Cerebellar cortex (tissue), 1 donor: ENCODE measurements at regions not wholly inside any gene's neighbourhood (a gene's known extent, or its start where the extent isn't known, plus 50 kb on each side); places are given as distances from the start of the nearest gene placed in this dataset.

Source experiments
- DNase-seq: peaks from one replicate; pipeline ENCODE4 v3.0.0-alpha.2; 2015; ENCODE audit warnings: low spot score

DNA sequence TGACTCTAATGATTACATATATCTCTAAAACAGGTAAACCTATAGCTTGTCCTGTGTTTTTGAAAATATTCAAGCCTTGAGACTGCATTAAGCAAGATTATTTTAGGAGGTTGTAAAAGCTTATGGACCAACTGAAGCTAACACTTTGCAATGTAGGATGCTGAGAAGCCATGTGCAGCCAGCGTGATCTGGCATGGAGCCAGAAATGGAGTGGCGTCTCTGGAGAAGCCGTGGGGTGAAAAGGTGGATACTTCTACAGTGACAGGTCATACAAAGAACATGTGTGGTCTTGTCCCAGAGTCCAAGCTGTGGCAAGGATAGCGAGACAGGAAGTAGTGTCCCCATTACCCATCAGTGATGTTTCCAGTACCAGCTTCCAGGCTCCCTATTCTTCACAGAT is 100.8 kb upstream of the CD180 start:
- no peak for DNase-seq

DNA sequence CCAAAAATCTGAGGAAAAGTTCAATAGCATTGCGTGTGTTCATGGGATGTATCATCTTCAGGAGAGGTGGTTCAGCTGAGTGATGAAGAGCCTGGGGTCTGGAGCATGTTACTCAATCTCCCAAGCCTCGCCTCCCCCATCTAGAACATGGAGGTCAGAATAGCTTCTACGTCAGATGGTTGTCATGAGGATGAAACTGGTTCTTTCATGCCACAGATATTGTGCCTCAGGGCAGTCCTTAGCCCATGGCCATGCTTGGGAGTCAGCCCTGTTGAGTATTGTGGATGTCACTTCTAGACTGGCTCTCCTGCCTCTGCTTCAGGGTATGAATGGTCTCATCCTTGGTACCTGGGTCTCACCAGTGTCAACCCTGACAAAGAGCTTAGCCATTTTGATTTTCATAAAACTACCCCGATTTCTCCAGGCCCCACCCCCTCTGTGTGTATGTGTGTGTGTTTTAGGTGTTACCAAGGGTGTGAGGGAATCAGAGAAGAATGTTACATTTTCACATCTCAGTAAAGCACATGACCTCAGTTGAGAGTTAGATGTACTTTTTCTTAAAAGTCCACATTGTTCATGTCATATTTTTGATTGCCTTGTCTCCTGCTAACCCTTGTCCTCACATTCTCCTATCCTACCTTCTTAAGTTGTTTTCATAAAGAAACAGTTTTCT is 97.8 kb upstream of the CD180 start:
- DNase-seq, result no peak

- no peak for DNase-seq
Observed at GRCh38 chr5:67293226-67293625, 96.6 kb upstream of the CD180 start.

DNA sequence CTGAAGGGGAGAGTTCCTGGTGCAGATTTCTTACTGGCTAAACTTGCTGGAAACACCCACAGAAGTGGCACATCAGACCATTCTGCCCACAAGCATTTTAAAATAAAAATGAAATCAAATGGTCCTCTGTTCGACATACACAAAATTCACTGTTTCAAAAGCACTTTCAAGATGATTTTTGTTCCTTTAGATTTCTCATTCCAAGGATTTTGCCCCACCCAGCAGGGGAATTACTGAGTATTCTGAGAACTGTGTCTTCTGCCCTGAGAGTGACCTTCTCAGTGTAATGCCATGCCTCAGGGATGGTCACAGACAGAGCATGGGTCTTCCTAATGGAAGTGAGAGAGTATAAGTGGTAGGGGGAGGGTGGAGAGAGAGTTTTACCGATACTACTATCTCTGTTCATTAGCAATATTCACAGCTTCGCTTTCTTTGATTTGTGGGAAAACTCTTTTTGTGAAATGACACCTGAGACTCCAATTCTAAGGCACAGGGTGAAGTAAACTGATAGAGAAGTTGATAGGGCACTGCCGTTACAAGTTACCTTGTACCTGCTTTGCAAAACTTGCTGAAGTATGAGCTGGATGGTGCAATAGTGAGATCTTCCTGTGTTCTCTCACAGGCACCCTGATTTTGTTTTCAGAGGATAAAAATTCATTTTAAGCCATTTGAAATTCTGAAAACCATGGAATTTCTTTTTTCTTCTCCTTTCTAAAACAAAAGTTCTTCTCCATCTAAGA is 95.8 kb upstream of the CD180 start:
- DNase-seq, result no peak

DNA sequence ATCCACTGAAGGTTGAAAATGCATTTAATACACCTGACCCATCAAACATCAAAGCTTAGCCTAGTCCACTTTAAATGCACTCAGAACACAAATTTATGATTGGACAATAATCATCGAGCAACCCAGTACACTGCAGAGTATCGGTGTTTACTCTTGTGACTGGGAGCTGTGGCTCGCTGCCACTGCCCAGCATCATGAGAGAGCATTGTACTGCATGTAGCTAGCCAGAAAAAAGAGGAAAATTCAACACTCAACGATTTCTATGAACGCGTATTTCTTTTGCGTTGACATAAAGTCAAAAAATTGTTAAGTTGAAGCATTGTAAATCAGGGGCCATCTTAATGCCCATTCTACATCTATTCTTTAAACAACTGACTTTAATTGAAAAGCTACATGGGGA is 95.1 kb upstream of the CD180 start:
- DNase-seq, result no peak

DNA sequence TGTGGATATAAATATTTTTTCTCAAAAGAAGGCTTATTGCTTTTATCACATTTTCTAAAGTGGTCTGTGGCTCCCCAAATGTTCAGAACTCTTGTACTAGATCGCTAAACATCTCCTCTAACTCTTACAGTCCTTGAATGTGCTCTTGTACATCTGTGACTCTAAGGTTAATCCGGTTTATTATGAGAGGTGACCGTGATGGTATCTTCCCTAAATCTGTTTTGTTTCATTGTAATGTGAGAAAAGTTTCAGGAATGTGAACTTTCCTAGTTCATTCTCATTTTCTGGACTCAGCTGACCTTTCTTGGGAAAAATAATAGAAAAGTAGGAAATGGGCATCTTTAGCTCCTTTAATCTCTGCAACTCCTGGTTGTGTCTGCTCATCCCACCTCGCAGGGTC is 94.5 kb upstream of the CD180 start:
- DNase-seq, result no peak

DNA sequence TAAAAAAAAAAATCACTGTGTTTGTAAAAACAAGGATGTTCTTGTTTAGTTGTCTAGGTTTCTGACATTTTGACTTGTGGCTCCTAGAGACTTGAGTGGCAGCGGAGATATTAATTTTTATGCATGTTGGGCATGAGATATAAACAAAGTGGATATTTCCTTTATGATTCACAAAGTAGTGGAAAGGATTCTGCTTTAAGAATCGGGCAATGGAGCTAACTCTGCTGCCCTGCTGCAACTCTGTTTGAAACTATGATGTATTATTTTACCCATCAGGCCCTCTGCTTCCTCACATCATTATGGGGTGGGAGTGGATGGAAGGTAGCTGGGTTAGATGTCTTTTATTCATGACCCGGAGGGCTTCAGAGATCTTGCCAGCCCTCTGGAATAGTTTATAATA is 94.1 kb upstream of the CD180 start:
- DNase-seq, result no peak

GRCh38 chr5:67289763-67290521 is 93.3 kb upstream of the CD180 start:
- DNase-seq, result no peak

DNA sequence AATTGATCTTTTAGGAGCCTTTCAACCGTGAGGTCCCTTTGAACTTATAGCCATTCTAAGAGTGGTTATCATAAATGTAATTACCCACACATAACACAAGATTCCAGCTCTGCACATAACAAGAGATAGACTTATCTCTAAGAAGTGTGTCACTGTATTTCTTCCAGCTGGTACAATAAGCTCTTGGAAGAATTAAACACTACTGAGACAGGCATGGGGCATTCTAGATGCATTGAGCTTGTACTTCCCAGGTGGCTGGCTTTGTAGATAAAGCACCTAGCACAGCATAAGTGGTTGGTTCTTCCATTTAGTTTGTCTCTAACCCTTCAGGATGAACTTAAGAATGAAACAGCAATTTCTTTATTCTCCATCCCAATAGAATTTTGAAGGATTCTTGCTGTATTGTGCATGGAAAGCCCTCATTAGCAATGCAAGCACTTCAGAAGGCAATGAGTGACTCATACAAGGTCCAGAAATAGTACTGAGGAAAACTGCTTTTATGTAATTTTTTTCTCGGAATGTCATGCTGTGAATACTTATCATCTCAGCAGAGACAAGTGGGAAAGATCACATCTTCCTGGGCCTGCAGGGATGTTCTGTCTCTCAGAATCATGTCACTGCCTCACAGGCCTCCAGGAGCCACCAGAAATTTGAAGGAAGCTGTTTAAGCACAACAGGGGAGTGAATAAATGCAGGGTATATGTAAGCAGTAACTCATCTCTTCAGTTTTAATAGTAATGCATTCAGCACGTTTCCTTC is 91.1 kb upstream of the CD180 start:
- DNase-seq, result peak; percentile 60

DNA sequence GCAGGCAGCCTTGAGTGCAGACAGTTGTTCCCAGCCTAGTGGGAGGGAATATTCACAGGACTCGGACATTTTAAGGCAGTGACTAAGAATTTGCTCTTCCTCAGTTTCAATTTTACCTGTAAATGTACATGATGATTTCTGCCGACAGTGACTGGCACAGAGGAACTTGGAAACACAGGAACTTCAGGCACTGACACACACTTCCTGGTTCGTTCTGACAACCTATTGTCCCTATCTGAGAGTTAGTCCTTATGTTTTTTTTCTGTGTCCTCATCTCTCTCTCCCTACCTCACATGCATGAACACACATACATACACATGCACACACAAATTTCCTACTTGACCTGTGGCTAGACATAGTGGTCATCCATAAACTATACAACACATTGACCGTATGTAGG is 89.4 kb upstream of the CD180 start:
- no peak for DNase-seq

DNA sequence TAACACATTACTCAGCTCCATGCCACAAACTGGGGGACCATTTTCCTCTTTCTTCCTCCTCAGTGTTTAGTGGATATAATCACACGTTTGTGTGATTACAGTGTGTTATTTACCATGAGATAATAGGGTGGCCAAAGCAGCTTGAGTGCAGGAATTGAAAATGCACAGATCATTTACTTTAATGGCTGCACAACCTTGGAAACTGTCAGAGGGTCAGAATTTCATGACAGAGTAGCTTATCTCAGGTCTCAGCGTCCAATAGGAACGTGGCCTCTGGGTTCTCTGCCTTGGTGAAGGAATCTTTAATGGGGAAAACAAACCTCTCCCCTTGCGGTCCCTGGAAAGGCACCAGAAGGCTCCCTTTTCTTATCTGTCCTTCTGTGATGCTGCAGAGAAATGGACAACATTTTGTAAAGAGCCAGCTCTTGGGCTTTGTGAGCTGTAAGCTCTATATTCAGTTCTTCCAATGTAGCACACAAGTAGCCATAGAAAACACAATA is 87.4 kb upstream of the CD180 start:
- no peak for DNase-seq

GRCh38 chr5:67283275-67283987 is 86.8 kb upstream of the CD180 start:
- no peak for DNase-seq

GRCh38 chr5:67281874-67282273 is 85.3 kb upstream of the CD180 start:
- no peak for DNase-seq

DNA sequence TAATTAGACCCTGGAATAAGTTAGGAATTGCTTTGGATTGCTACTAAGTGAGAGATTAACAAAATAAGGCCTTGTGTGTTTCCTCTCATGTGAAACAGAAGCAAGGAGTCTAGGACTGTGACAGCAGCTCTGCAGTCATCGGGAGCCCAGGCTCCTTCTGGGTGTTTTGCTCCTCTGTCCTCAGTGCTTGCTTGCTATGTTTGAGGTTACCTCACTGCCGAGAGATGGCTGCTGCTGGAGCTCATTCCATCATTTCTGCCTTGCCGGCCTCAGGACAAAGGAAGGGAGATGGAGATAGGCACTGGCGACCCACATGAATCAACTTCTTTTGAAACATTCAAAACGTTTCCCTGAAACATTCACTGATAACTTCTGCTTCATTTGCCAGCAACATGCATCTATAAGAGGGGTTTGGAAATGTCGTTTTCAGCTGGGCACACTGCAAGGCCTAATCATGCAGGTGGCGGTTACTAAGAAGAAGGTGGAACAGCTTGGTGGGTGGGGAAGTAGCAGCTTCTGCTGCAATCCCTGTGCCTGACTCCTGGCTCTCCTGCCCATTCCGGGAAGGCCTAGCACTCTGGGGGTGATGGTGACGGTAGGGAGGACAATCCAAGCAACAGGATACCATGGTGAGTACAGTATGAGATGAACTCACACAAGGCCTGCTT is 77.2 kb upstream of the CD180 start:
- no peak for DNase-seq

GRCh38 chr5:67272453-67273130 is 76.0 kb upstream of the CD180 start:
- no peak for DNase-seq

DNA sequence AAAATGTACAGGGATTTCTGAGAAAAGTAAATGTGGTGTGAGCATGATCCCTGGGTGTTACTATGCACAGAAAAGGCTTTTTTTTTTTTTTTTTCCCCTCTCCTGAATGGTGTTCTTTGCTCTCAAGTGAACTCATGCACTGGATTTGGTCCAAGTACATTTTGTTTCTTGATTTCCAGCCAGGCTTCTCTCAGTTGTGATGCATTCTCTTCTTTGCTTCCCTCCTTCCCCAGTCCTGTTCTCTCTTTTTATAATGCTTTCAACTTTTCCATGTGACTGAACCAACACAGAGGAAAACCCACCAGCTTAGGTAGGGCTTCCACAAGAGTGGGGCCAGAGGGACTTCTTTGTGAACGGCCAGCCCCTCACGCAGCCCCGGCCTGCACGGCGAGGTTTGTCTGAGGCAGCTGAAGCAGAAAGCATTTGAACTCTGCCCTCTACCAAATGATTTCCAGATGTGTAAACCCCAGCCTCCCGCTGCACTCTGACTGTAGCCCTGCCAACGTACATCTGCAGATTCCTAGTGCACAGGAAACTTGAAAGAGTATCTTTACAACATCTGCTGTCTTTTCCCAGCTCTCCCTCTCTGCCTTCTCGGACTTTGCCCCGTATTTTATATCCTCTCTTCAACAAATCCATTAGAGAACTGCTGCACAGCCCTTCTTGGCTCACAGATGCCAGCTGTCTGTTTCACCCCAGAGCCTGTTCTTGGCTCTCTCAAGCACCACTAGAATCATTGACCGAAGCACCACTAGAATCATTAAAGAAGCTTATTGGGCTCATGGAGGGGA is 71.8 kb upstream of the CD180 start:
- peak; percentile 91 for DNase-seq

DNA sequence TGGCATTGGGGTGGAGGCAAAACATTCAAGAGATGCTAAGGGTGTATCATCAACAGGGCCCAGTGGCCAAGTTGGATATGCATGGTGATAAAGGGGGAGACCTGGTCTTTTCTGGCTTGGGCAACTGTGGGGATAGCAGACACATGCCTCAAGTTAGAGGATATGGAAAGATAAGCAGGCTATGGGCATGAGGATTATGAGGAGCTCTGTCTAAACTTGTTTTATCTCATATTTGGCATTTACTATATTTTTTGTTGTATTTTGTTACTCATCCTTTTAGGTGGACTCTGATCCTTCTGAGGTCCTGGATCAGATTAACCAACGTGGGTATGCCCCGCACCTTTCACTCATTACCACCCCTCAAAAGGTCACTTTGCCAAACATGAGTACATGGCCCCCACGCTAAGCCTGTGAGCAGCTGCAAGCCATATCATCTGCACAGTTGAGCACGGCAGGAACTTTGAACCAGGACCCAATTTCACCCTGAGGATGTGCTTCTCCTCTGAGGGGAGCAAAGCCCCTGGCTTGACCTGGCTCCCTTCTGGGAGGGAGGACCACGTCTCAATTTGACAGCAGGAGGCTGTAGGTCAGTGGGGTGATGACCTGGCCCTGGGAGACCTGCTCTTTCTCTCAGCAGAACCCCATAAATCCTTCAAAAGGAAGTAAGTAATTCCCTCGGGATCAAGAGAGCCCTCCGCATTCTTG is 71.1 kb upstream of the CD180 start:
- no peak for DNase-seq

DNA sequence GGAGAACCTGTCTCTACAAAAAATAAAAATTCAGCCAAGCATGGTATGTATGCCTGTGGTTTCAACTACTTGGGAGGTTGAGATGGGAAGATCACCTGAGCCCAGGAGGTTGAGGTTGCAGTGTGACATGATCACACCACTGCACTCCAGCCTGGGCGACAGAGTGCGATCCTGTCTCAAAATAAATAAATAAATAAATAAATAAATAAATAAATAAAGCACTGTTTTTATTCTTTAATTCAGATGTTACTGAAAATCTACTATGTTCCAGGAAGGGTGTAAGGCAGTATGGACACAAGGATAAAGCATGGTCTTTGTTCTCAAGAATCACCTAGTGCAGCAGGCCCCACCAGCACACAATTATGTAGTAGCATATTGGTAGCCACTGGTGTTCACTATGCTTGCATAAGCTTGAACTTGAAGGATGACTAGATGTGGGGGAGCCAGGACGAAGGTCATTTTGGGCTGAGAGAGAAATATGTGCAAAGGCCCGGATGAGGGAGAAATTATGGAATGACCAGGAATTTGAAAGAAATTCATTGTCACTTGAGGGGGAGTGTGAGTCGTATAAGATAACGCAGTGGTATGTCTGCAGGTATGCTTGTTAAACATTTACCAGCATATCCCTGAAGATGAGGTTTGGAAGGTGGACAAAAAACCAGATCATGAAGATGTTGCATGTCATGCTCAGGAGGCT is 70.2 kb upstream of the CD180 start:
- DNase-seq, result no peak
